ENCODE measurements at regions not wholly inside any gene's neighbourhood (a gene's known extent, or its start where the extent isn't known, plus 50 kb on each side); places are given as distances from the start of the nearest gene placed in this dataset.

- no peak for DNase-seq
Measured at GRCh38 chr4:56286763-56287162, 100.5 kb downstream of the AASDH start.

- no peak for DNase-seq
Measured at GRCh38 chr4:56283375-56283774, 103.9 kb downstream of the AASDH start.

- no peak for DNase-seq
Measured at GRCh38 chr4:56282004-56282403, 105.3 kb downstream of the AASDH start.

GRCh38 chr4:56276547-56276946 is 110.7 kb downstream of the AASDH start:
- DNase-seq = no peak

GRCh38 chr4:56273391-56273790 is 113.9 kb downstream of the AASDH start:
- no peak for DNase-seq

GRCh38 chr4:56272927-56273326 is 114.4 kb downstream of the AASDH start:
- no peak for DNase-seq

GRCh38 chr4:56272003-56272402 is 115.3 kb downstream of the AASDH start:
- DNase-seq = no peak

- DNase-seq = no peak
Measured at GRCh38 chr4:56271131-56271530, 116.2 kb downstream of the AASDH start.

- DNase-seq = no peak
Measured at GRCh38 chr4:56267558-56267957, 119.7 kb downstream of the AASDH start.

GRCh38 chr4:56264873-56265272 is 122.4 kb downstream of the AASDH start:
- DNase-seq = no peak

GRCh38 chr4:56261027-56261426 is 126.3 kb downstream of the AASDH start:
- peak in 1 of 2 donors; percentile 7 for DNase-seq

GRCh38 chr4:56260320-56260719 is 127.0 kb downstream of the AASDH start:
- no peak for DNase-seq

GRCh38 chr4:56259655-56260054 is 127.6 kb downstream of the AASDH start:
- no peak for DNase-seq

- DNase-seq = no peak
Measured at GRCh38 chr4:56255820-56256219, 131.5 kb downstream of the AASDH start.

GRCh38 chr4:56253666-56254305 is 133.5 kb downstream of the AASDH start:
- no peak for DNase-seq

- DNase-seq = no peak
Measured at GRCh38 chr4:56252561-56253152, 134.6 kb downstream of the AASDH start.

GRCh38 chr4:56251556-56251955 is 135.7 kb downstream of the AASDH start:
- DNase-seq = no peak

- no peak for DNase-seq
Measured at GRCh38 chr4:56250776-56251175, 136.5 kb downstream of the AASDH start.

- DNase-seq = no peak
Measured at GRCh38 chr4:56247646-56248045, 139.6 kb downstream of the AASDH start.

GRCh38 chr4:56246233-56246610 is 141.1 kb downstream of the AASDH start:
- no peak for DNase-seq

GRCh38 chr4:56245547-56246232 is 141.6 kb downstream of the AASDH start:
- no peak for DNase-seq

GRCh38 chr4:56244681-56245080 is 142.6 kb downstream of the AASDH start:
- no peak for DNase-seq

GRCh38 chr4:56243107-56243506 is 144.2 kb downstream of the AASDH start:
- DNase-seq = no peak

GRCh38 chr4:56241500-56241899 is 145.8 kb downstream of the AASDH start:
- no peak for DNase-seq

All from CD4-positive, alpha-beta T cell treated with Interleukin-4 for 1 hour (primary cell).